Jurkat, Clone E6-1 (cell line): ENCODE measurements at regions not wholly inside any gene's neighbourhood (a gene's known extent, or its start where the extent isn't known, plus 50 kb on each side); places are given as distances from the start of the nearest gene placed in this dataset.

Experiments
- DNase-seq: peaks from one replicate; pipeline ENCODE4 v3.0.0-alpha.2; 2011; ENCODE audit warnings: low read depth, low spot score
- H3K4me3 ChIP-seq: 2 replicates; pipeline ENCODE4 v1.5.1; 2011; ENCODE audit warnings: mild to moderate bottlenecking, low read length, control low read depth, moderate library complexity

DNA sequence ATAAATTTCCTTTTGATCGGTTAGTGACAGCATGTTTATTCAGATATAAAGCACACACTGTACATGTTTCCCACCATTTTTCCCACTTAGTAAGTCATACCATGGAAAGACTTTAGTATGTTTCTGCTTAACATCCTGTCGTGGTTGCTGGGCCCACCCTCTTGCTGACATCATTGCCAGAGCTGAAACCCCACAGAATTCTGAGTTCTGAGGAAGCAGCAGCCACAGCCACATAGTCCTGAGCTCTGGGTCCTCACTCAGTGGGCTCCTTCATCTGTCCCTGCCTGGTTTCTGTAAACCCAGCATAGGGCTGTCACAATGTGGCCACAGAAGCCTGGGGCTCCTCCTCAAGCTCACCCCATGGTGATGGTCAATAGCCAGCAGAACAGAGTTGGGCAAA lies 441.5 kb downstream of the ENC1 start:
- H3K4me3 ChIP-seq = no peak overlapping the region
- DNase-seq = no peak

GRCh38 chr5:74198156-74198555 lies 442.4 kb downstream of the ENC1 start:
- no peak overlapping the region for H3K4me3 ChIP-seq
- DNase-seq = no peak

DNA sequence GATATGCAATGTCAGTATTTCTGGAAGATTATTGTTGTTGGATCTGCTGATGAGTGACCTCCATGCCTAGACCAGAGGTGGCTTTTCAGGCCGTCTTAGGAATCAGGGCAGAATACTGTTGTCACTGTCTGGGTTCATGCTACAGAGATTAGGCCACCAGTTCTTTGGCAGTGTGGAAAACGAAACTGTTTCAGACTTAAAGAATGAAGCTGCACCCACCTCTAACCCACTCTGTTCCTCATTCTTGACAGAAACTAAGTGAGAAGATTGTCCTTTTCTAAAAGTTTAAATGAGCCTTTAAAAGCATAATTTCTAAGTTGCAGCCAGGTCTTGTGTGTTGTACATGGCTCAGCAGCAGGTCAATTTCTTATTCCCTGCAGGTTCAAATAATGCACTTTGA lies 444.3 kb downstream of the ENC1 start:
- no peak overlapping the region for H3K4me3 ChIP-seq
- no peak for DNase-seq

- no peak for DNase-seq
- H3K4me3 ChIP-seq = no peak overlapping the region
Measured at GRCh38 chr5:74194196-74194595, 446.3 kb downstream of the ENC1 start.

- DNase-seq = no peak
- H3K4me3 ChIP-seq = no peak overlapping the region
Measured at GRCh38 chr5:74192606-74193299, 447.8 kb downstream of the ENC1 start.

- H3K4me3 ChIP-seq = no peak overlapping the region
- no peak for DNase-seq
Measured at GRCh38 chr5:74188351-74189105, 452.0 kb downstream of the ENC1 start.

GRCh38 chr5:74187757-74188156 lies 452.8 kb downstream of the ENC1 start:
- H3K4me3 ChIP-seq = no peak overlapping the region
- no peak for DNase-seq

DNA sequence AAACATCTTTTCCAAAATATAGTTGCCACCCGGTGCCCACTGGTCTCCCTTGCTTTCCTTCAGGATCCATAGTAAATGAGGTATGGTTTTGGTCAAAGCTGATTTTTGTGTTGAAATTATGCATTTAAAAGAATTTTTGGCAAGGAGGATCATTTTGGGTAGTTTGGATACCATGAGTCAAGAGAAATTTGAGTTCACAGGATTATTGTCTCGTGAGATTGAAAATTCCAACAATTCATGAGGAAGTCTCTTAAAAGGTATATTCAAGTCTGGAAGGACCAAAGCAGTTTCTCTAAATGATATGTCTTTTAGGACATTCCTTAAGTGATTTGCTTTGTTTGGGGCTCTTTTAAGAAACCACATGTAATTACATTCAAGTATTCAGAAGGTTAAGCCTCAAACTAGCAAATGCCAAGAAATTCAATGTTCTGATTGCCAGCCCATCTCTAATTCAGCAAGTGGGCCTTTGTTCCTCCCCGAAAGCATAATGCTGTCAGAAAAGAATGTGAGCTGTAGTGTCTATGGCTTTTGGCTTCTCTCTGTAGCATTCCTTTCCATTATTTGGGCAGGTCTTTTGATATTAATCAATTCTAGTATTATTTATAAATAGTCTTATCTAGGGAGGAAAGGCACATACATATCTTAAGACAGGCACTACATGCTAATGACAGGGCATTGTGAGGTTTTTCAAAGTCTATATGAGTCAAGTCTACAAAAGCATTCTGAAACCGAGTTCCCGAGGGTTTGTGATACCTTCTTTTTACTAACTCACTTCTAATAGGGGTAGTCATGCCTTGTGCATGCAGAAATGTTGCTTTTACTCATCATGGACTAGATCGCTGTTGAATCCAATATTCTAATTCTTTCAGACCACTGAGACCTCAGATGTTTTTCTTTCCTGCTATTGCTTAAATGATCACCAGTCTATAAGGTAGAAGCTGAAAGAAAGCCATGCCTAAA lies 453.9 kb downstream of the ENC1 start:
- no peak for DNase-seq
- H3K4me3 ChIP-seq = no peak overlapping the region

DNA sequence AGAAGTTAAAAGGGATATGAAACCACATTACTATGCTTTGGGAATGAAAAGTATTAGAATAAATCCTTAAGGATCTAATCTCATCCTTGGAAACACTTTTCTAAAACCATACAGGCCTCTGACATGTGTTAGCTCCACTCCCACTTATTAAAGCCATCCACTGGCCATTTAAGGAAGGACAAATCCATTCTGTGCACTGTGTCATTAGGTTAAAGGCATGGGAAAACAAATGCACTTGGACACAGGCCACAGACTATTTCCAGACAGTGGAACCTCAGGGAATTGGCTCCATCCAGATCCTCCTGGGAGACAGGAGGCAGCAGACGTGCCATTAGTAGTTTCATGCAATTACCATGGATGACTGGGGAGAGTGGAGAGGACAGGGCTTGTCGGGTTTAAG lies 454.9 kb downstream of the ENC1 start:
- no peak overlapping the region for H3K4me3 ChIP-seq
- no peak for DNase-seq

GRCh38 chr5:74184649-74185048 lies 455.9 kb downstream of the ENC1 start:
- DNase-seq = no peak
- no peak overlapping the region for H3K4me3 ChIP-seq

DNA sequence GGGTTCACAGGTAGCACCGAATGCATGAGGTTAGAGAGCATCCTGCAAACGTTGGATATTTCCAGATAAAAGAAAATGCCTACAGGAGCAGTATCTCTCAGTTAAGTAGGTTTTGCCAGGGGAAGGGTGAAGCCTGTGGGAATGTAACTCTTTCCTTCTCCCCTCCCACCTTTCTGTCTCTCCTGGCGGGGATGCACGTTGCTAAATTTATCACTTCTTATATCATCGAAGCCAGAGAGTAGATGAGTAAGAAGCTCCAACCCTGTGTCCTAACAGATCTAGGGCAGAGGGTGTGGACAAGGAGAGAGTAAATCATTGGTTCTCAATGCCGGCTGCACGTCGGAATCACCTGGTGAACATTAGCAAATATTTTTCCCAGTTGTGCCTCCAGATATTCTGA lies 457.5 kb downstream of the ENC1 start:
- no peak overlapping the region for H3K4me3 ChIP-seq
- no peak for DNase-seq

- peak; percentile 81 for DNase-seq
- no peak overlapping the region for H3K4me3 ChIP-seq
Measured at GRCh38 chr5:74182603-74183002, 457.9 kb downstream of the ENC1 start.

DNA sequence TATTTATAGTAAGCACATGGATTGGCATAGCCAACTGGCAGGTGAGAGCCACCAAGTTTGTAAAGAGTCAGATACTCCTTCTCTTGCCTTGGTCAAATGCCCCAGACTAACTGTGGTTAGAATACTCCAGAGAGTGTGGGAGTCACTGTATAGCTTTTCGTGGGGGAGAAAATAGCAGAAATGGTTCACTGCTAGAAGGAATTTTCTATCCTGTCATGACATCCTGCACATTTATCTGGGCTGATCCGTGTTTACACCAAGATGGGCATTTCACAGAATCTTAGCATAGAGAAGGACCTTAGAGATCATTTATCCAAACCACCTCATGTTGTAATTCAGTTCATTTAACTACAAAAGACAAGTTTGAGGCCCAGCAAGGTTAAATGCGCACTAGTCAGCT lies 460.8 kb downstream of the ENC1 start:
- no peak for DNase-seq
- no peak overlapping the region for H3K4me3 ChIP-seq

DNA sequence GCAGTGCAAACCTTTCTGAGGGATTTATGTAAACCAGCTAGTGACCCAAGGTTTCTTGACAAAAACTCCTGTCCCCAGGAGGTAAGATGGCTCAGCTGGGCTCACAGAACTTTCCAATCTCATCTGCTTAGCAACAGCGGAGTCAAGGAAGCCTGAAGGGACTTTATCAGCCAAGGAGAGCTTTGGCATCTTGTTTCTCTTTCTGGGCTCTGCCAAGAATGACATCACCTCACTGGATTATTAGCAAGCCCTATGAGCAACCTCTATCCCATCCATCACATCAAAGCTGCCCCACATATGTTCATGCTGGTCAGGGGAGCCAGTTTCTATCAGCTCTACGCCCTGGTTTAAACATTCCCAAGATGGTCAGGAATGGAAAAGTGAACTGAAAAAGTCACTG lies 461.3 kb downstream of the ENC1 start:
- DNase-seq = no peak
- no peak overlapping the region for H3K4me3 ChIP-seq

- H3K4me3 ChIP-seq = no peak overlapping the region
- no peak for DNase-seq
Measured at GRCh38 chr5:74177961-74178360, 462.6 kb downstream of the ENC1 start.

GRCh38 chr5:74174366-74174765 lies 466.2 kb downstream of the ENC1 start:
- DNase-seq = no peak
- H3K4me3 ChIP-seq = no peak overlapping the region

DNA sequence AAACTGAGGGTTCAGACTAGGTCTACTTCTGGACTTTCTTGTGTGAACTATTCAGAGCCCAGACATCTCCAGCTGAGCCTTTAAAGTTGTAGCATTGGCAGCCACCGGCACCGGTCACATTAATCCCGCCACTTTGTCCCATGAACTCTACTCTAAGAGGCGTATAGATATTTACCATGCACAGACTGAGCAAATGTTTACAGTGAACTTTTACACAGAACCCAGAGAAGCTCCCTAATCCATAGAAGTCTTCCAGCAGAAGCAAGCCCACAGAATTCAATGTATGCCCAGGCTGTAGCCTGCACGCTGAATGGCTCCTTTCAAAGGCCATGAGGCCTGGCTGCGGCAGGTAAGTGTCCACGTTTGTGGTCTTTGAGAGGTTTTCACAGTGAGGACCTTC lies 466.9 kb downstream of the ENC1 start:
- H3K4me3 ChIP-seq = no peak overlapping the region
- DNase-seq = no peak

DNA sequence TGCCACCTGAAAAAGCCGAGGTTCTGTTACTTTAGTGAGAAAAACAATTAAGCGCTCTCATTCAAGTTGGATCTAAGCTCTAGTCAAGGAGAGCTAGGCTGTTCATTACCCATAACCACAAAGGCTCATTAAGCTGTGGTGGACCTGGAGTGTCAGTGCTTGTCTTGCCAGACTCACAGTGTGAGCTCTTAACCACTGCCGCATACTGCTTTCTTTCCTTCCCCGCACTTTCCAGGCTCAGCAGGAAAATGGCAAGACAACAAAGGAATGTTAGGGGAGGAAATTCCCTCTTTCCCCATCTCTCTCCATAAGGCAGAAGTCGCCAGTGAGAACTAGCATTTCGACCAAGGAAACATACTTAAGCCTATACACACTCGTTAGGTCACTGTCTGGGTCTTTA lies 467.3 kb downstream of the ENC1 start:
- DNase-seq = no peak
- H3K4me3 ChIP-seq = no peak overlapping the region

DNA sequence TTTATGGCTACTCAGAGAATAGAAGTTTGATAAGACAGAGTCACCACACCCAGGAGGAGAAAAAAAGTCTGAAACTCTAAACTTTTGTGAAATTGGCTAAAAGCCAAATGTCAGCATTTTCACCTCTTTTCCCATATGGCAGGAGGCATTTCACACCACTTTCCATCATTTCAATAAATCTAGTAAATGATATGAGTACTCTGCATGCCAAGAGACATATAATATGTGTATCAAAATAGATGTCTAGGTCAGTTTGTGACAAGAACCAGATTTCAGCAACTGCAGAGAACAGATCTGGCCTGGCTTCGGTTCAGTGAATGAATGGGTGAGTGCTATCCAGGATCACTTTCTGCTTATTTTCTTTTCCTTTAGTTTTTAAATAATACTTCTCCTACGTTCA lies 470.8 kb downstream of the ENC1 start:
- DNase-seq = no peak
- no peak overlapping the region for H3K4me3 ChIP-seq

DNA sequence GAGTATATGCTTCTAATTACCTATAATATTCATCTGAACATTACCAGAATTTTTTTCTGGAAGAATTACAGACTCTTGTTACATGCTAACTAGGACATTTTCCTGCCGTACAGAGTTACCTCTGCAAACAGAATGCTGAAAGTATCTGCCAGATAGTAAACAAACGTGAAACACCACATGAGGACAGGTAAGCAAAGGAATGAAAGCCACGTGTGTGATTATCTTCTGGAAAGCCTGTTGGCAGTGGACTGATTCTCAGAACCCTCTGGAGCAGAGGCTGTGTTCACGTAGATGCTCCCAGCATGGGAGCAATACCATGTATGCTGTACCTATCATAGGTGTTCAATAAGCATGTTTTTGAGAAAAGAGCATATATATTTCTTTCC lies 472.6 kb downstream of the ENC1 start:
- no peak for DNase-seq

More for the DNA sequence above, 472.6 kb downstream of the ENC1 start:
- H3K4me3 ChIP-seq = no peak overlapping the region
